Left lung (tissue), 4 donors: ENCODE measurements at regions not wholly inside any gene's neighbourhood (a gene's known extent, or its start where the extent isn't known, plus 50 kb on each side); places are given as distances from the start of the nearest gene placed in this dataset.

Experiments used
- ATAC-seq: fragments of 200-7000 bp; cut with Tn5 transposase; one replicate; pipeline ENCODE4 v1.9.1; 2020; ENCODE audit warnings: moderate library complexity
- DNase-seq, 4 donors: peaks; one replicate each; pipeline ENCODE4 v3.0.0-alpha.2; 2013 to 2020
- H3K27ac ChIP-seq, 2 donors: fragments of 200-600 bp; sonication (generic) in 1 of 2; one replicate each; pipeline versions ENCODE4 v1.5.0 to v1.8.0; 2020 to 2021
- H3K27me3 ChIP-seq, 2 donors: fragments of 200-600 bp; sonication (generic) in 1 of 2; one replicate each; pipeline versions ENCODE4 v1.5.0 to v1.8.0; 2020 to 2021
- H3K36me3 ChIP-seq, 2 donors: fragments of 200-600 bp; sonication (generic) in 1 of 2; one replicate each; pipeline versions ENCODE4 v1.5.0 to v1.8.0; 2020 to 2021
- H3K4me1 ChIP-seq, 2 donors: fragments of 200-600 bp; one replicate each; pipeline ENCODE4 v1.8.0; 2021
- H3K4me3 ChIP-seq, 2 donors: fragments of 200-600 bp; sonication (generic) in 1 of 2; one replicate each; pipeline versions ENCODE4 v1.5.0 to v1.8.0; 2020 to 2021; ENCODE audit warnings: mild to moderate bottlenecking in 1 of 2
- H3K9me3 ChIP-seq, 2 donors: fragments of 200-600 bp; sonication (generic) in 1 of 2; one replicate each; pipeline versions ENCODE4 v1.5.0 to v1.8.0; 2020 to 2021
- CTCF ChIP-seq, 2 donors: fragments of 200-600 bp; sonication (generic) in 1 of 2; IDR thresholded peaks; one replicate each; pipeline versions ENCODE4 v1.5.0 to v1.8.0; 2021; ENCODE audit warnings: antibody characterized with exemption in 2 of 2
- intact Hi-C, 2 donors: fragments of 100-400 bp; cut with DNase I; formaldehyde crosslinking; loops; one replicate each; pipeline versions ENCODE4 v1.11.2 to v1.14.2; 2022
- donor health status: DM: no; HTN: yes; CAD: no.
- donor health status: DM: no; HTN: no; CAD: no.

GRCh38 chr3:27900316-27900715 is 178.2 kb upstream of the EOMES start:
- H3K27ac ChIP-seq = no peak overlapping the region
- no peaks in the 10 kb centered on the region for H3K9me3 ChIP-seq
- H3K36me3 ChIP-seq = no peaks in the 10 kb centered on the region
- no peaks in the 10 kb centered on the region for H3K27me3 ChIP-seq
- ATAC-seq = no peak
- DNase-seq = no peak
- no peak overlapping the region for H3K4me3 ChIP-seq
- intact Hi-C loops = no loop called here
- H3K4me1 ChIP-seq = no peaks in the 10 kb centered on the region
- no peak for TF ChIP-seq CTCF (IDR thresholded peaks at IDR 0.05)

- intact Hi-C loops = no loop called here
- H3K4me3 ChIP-seq = no peak overlapping the region
- H3K4me1 ChIP-seq = no peaks in the 10 kb centered on the region
- ATAC-seq = no peak
- no peak for TF ChIP-seq CTCF (IDR thresholded peaks at IDR 0.05)
- no peak for DNase-seq
- no peaks in the 10 kb centered on the region for H3K36me3 ChIP-seq
- H3K9me3 ChIP-seq = no peaks in the 10 kb centered on the region
- H3K27ac ChIP-seq = no peak overlapping the region
- H3K27me3 ChIP-seq = no peaks in the 10 kb centered on the region
Measured at GRCh38 chr3:27903446-27903845, 181.3 kb upstream of the EOMES start.

GRCh38 chr3:27905625-27906024 is 183.5 kb upstream of the EOMES start:
- intact Hi-C loops = no loop called here
- H3K27me3 ChIP-seq = no peaks in the 10 kb centered on the region
- no peak for TF ChIP-seq CTCF (IDR thresholded peaks at IDR 0.05)
- ATAC-seq = no peak
- no peak for DNase-seq
- H3K27ac ChIP-seq = no peak overlapping the region
- no peak overlapping the region for H3K4me3 ChIP-seq
- H3K36me3 ChIP-seq = no peaks in the 10 kb centered on the region
- no peaks in the 10 kb centered on the region for H3K9me3 ChIP-seq
- no peaks in the 10 kb centered on the region for H3K4me1 ChIP-seq

- ATAC-seq = no peak
- DNase-seq = no peak
- intact Hi-C loops = no loop called here
- Histone ChIP-seq H3K36me3 (no peaks in the 10 kb centered on the region), H3K4me1 (no peaks in the 10 kb centered on the region), H3K9me3 (no peaks in the 10 kb centered on the region), H3K27me3 (no peaks in the 10 kb centered on the region), H3K27ac (no peak overlapping the region), H3K4me3 (no peak overlapping the region)
- no peak for TF ChIP-seq CTCF (IDR thresholded peaks at IDR 0.05)
Measured at GRCh38 chr3:27907148-27907547, 185.0 kb upstream of the EOMES start.

- no peaks in the 10 kb centered on the region for H3K4me1 ChIP-seq
- H3K27me3 ChIP-seq = no peaks in the 10 kb centered on the region
- no peak for TF ChIP-seq CTCF (IDR thresholded peaks at IDR 0.05)
- H3K36me3 ChIP-seq = no peaks in the 10 kb centered on the region
- H3K9me3 ChIP-seq = no peaks in the 10 kb centered on the region
- no peak overlapping the region for H3K4me3 ChIP-seq
- no peak overlapping the region for H3K27ac ChIP-seq
- intact Hi-C loops = no loop called here
- DNase-seq (no peak), ATAC-seq (no peak)
Measured at GRCh38 chr3:27907929-27908328, 185.8 kb upstream of the EOMES start.
